PC-3 (cell line): ENCODE measurements at regions not wholly inside any gene's neighbourhood (a gene's known extent, or its start where the extent isn't known, plus 50 kb on each side); places are given as distances from the start of the nearest gene placed in this dataset.

ENCODE experiments used
- ATAC-seq: fragments of 200-7000 bp; cut with Tn5 transposase; 2 replicates; pipeline ENCODE4 v1.9.1; 2020; ENCODE audit warnings: mild to moderate bottlenecking, moderate library complexity
- BruUV-seq: library from RNA; stranded (reverse); fragments of 400-500 nt; replicated peaks from 2 replicates; lab custom pipeline; 2021; lab: Mats Ljungman, UMichigan
- CTCF ChIA-PET: fragments of 300-600 bp; sonication (Branson Sonifier 250); formaldehyde crosslinking; loops from one replicate; lab custom pipeline; 2022; ENCODE audit warnings: antibody characterized with exemption; lab: Charles Lee
- POLR2A ChIA-PET: fragments of 300-600 bp; sonication (Branson Sonifier 250); formaldehyde crosslinking; loops from one replicate; lab custom pipeline; 2022; ENCODE audit warnings: antibody characterized with exemption; ENCODE audit not compliant: unreplicated experiment; lab: Charles Lee
- DNase-seq: peaks from one replicate; pipeline ENCODE4 v3.0.0-alpha.2; 2015
- H2AFZ ChIP-seq: fragments of 300-600 bp; sonication (generic); 2 replicates; pipeline ENCODE4 v1.6.0; 2016; ENCODE audit warnings: antibody characterized with exemption, low read length
- H3F3A ChIP-seq: fragments of 300-600 bp; sonication (generic); one replicate; pipeline ENCODE4 v1.6.0; 2017; ENCODE audit warnings: antibody characterized with exemption, low read length, control low read depth, mild to moderate bottlenecking; ENCODE audit not compliant: unreplicated experiment
- H3K27ac ChIP-seq: fragments of 300-600 bp; sonication (generic); 2 replicates; pipeline ENCODE4 v1.5.1; 2016; ENCODE audit warnings: mild to moderate bottlenecking, low read length
- H3K27me3 ChIP-seq: fragments of 300-600 bp; sonication (generic); 2 replicates; pipeline ENCODE4 v1.6.1; 2016; ENCODE audit warnings: low read length, mixed read lengths
- H3K36me3 ChIP-seq: fragments of 300-600 bp; sonication (generic); 2 replicates; pipeline ENCODE4 v1.6.1; 2016; ENCODE audit warnings: low read depth, mixed run types, low read length, mixed read lengths
- H3K4me1 ChIP-seq: fragments of 300-600 bp; sonication (generic); 2 replicates; pipeline ENCODE4 v1.5.1; 2016; ENCODE audit warnings: low read length; ENCODE audit not compliant: insufficient read depth
- H3K4me2 ChIP-seq: fragments of 300-600 bp; sonication (generic); 2 replicates; pipeline ENCODE4 v1.6.0; 2016; ENCODE audit warnings: low read length
- H3K4me3 ChIP-seq: fragments of 300-600 bp; sonication (generic); 2 replicates; pipeline ENCODE4 v1.5.1; 2016; ENCODE audit warnings: mild to moderate bottlenecking, low read length, mixed read lengths
- H3K79me2 ChIP-seq: fragments of 300-600 bp; sonication (generic); 2 replicates; pipeline ENCODE4 v1.6.1; 2017; ENCODE audit warnings: low read length, mixed read lengths
- H3K9ac ChIP-seq: fragments of 300-600 bp; sonication (generic); 2 replicates; pipeline ENCODE4 v1.6.0; 2016; ENCODE audit warnings: mild to moderate bottlenecking, low read length
- H3K9me2 ChIP-seq: fragments of 300-600 bp; sonication (generic); replicated peaks from 2 replicates; pipeline ENCODE4 v1.6.1; 2016; ENCODE audit warnings: mixed run types, low read length, mixed read lengths
- H3K9me3 ChIP-seq: fragments of 300-600 bp; sonication (generic); 2 replicates; pipeline ENCODE4 v1.6.1; 2016; ENCODE audit warnings: low read length, mixed read lengths
- H4K20me1 ChIP-seq: fragments of 300-600 bp; sonication (generic); 2 replicates; pipeline ENCODE4 v1.6.1; 2016; ENCODE audit warnings: low read length, mixed read lengths
- CTCF ChIP-seq: fragments of 300-600 bp; sonication (generic); conservative IDR thresholded peaks from 2 replicates; pipeline ENCODE4 v1.5.1; 2017; ENCODE audit warnings: antibody characterized with exemption, low read depth, mild to moderate bottlenecking, low read length
- EZH2 ChIP-seq: fragments of 300-600 bp; sonication (generic); IDR thresholded peaks from one replicate; pipeline ENCODE4 v1.6.1; 2017; ENCODE audit warnings: antibody characterized with exemption, mild to moderate bottlenecking, low read length; ENCODE audit not compliant: unreplicated experiment
- EZH2phosphoT487 ChIP-seq: fragments of 300-600 bp; sonication (generic); IDR thresholded peaks from 2 replicates; pipeline ENCODE4 v1.6.1; 2018; ENCODE audit warnings: mild to moderate bottlenecking, antibody characterized with exemption, low read length, borderline replicate concordance
- intact Hi-C: fragments of 100-400 bp; cut with micrococcal nuclease; formaldehyde crosslinking; loops from 2 replicates; pipeline ENCODE4 v1.9.0; 2023

DNA sequence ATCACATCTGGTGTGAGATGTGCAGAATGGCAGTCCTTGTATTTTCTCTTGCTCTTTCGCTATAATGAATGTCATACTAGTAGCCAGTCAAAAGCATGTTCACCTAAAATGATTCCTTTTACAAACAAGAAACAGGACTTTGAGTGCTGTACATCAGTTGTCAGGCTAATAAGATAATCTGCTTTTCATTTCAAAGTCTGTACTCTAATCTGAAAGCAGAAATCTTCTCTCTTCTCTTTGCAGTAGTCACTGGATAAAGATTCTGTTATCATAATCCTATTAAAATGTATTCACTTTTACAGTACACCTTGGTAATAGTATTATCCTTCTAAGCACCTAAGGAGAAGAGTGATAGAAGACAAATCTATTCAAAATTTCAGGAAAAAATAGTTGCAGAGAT, 300.1 kb downstream of the MFSD1 start:
- H3K36me3 ChIP-seq: no peaks in the 10 kb centered on the region
- ChIA-PET CTCF (no interaction called here), POLR2A (no interaction called here)
- H2AFZ ChIP-seq: no peak overlapping the region
- H4K20me1 ChIP-seq: no peaks in the 10 kb centered on the region; the same call in 1 of the 2 replicates
- no peak overlapping the region for H3K4me3 ChIP-seq
- H3F3A ChIP-seq: no peaks in the 10 kb centered on the region
- ATAC-seq: no peak
- DNase-seq: no peak
- no peak overlapping the region for H3K4me2 ChIP-seq
- no peaks in the 10 kb centered on the region for H3K9me2 ChIP-seq
- no peaks in the 10 kb centered on the region for H3K4me1 ChIP-seq
- TF ChIP-seq EZH2phosphoT487: no peak
- TF ChIP-seq EZH2: no peak
- TF ChIP-seq CTCF: no peak
- H3K9me3 ChIP-seq: no peaks in the 10 kb centered on the region
- H3K9ac ChIP-seq: no peak overlapping the region
- intact Hi-C loops: no loop called here
- no peaks in the 10 kb centered on the region for H3K27me3 ChIP-seq
- no peak overlapping the region for H3K27ac ChIP-seq
- peaks cover 22% of the 10 kb centered on the region for H3K79me2 ChIP-seq
- BruUV-seq: no TSS peak

DNA sequence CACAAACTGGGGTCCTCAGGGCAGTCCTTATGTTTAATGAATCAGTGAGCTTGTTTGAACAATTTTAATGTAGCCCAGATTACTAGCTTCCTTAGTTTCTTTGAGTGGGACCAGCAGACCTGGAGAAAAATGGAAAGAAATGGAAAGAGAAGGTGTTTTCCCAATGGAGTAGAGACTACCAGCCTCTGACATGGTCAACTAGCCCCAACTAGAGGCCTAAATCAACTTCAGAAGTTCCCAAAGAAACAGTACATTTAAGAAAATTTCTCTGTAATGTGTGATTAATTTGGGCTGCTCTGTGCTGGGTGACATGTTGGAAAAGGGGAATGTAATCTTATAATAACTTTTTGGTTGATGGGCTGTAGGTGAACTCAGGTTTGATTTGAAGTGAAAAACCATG, 310.9 kb downstream of the MFSD1 start:
- no peak overlapping the region for H3K4me3 ChIP-seq
- ChIA-PET CTCF (no interaction called here), POLR2A (no interaction called here)
- H3K4me2 ChIP-seq: no peak overlapping the region
- no peak overlapping the region for H3K9ac ChIP-seq
- H3F3A ChIP-seq: no peaks in the 10 kb centered on the region
- H2AFZ ChIP-seq: no peak overlapping the region
- no peaks in the 10 kb centered on the region for H3K36me3 ChIP-seq
- H3K27ac ChIP-seq: no peak overlapping the region
- H4K20me1 ChIP-seq: no peaks in the 10 kb centered on the region
- H3K9me3 ChIP-seq: no peaks in the 10 kb centered on the region
- H3K4me1 ChIP-seq: no peaks in the 10 kb centered on the region
- no peak for DNase-seq
- peaks cover 9% of the 10 kb centered on the region for H3K79me2 ChIP-seq
- TF ChIP-seq EZH2: no peak
- no peak for TF ChIP-seq EZH2phosphoT487
- TF ChIP-seq CTCF: no peak
- no peak for ATAC-seq
- H3K27me3 ChIP-seq: no peaks in the 10 kb centered on the region
- intact Hi-C loops: no loop called here
- BruUV-seq: no TSS peak
- H3K9me2 ChIP-seq: no peaks in the 10 kb centered on the region

DNA sequence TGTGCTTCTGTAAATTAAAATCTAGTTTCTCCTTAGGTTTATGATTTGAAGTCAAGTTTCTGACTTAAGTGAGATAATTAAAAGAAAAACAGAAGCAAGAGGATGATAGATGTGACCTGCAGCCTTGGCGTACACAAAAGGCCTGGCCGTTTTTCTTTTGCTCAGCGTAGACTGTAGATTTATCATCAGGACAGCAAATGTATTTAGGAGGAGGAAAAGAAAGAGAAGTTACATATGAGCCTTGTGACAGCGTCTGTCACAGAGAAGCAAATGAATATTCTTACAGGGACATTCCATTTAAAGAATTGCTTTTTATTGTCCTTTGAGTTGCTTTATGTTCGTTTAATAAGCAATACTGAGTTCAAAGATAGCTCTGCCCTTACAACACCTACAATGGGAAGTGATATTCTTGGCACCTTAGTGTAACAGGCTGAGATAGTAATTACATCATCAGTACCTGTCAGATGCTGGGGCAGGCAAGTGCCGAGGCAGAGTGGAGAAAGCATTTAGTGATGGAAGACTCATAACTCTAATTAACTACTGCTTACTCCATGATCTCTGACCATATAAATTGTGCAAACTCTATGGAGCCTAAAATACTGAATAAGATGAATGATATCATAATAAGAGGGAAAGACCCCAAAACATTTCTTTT, 311.5 kb downstream of the MFSD1 start:
- Histone ChIP-seq H3K9me3 (no peaks in the 10 kb centered on the region), H4K20me1 (no peaks in the 10 kb centered on the region), H3K4me1 (no peaks in the 10 kb centered on the region), H3K36me3 (no peaks in the 10 kb centered on the region), H3K27ac (no peak overlapping the region), H3K27me3 (no peaks in the 10 kb centered on the region), H2AFZ (no peak overlapping the region), H3K4me2 (no peak overlapping the region), H3K4me3 (no peak overlapping the region), H3F3A (no peaks in the 10 kb centered on the region), H3K9ac (no peak overlapping the region), H3K79me2 (peaks cover 9% of the 10 kb centered on the region), H3K9me2 (no peaks in the 10 kb centered on the region)
- CTCF ChIA-PET: no interaction called here
- intact Hi-C loops: no loop called here
- no peak for ATAC-seq
- DNase-seq: no peak
- POLR2A ChIA-PET: no interaction called here
- no TSS peak for BruUV-seq
- no peak for TF ChIP-seq EZH2
- TF ChIP-seq CTCF: no peak
- no peak for TF ChIP-seq EZH2phosphoT487
